ENCODE measurements at regions not wholly inside any gene's neighbourhood (a gene's known extent, or its start where the extent isn't known, plus 50 kb on each side); places are given as distances from the start of the nearest gene placed in this dataset.
"Not testable (repeated sequence)": the region's sequence is repeated elsewhere in the genome, so short reads cannot be mapped to it uniquely, and the experiment has no call there.

- ATAC-seq (no peak), DNase-seq (ENCODE audit: low spot score in 2 of 2) (no peak)
- Mint-ChIP-seq H3K4me3 (no peak overlapping the region), H3K36me3 (no peaks in the 10 kb centered on the region), H3K4me1 (no peaks in the 10 kb centered on the region), H3K9me3 (peaks cover 9% of the 10 kb centered on the region), H3K27ac (no peak overlapping the region)
Observed at GRCh38 chr7:124100190-124100589, 67.3 kb upstream of the TMEM229A start.

- H3K9me3 Mint-ChIP-seq; H3K36me3 Mint-ChIP-seq; ATAC-seq; H3K4me3 Mint-ChIP-seq; H3K4me1 Mint-ChIP-seq; DNase-seq (ENCODE audit: low spot score in 2 of 2); H3K27ac Mint-ChIP-seq: not testable (repeated sequence)
Observed at GRCh38 chr7:124099585-124099984, 66.7 kb upstream of the TMEM229A start.

DNA sequence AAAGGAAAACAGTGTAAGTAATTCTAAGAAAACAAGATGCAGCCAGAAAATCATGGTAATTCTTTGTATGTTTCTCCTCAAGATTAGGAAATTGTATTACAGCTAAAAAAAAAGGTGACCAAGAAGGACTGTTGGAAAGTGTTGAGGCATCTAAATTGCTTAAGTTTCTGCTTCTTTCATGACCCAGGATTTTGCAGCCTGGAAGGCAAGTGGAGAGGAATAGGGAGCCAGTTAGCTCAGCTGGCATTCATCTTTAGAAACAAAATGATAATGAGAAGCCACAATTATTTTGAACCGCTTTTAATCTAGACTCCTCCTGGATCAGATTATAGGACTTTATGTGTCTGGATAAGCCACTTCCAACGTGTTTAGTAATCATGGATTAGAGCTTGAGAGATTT lies 56.8 kb upstream of the TMEM229A start:
- H3K4me3 Mint-ChIP-seq: no peak overlapping the region
- H3K27ac Mint-ChIP-seq: no peak overlapping the region
- no peaks in the 10 kb centered on the region for H3K36me3 Mint-ChIP-seq
- DNase-seq (ENCODE audit: low spot score in 2 of 2) (no peak), ATAC-seq (no peak)
- H3K9me3 Mint-ChIP-seq: no peaks in the 10 kb centered on the region
- H3K4me1 Mint-ChIP-seq: no peaks in the 10 kb centered on the region

GRCh38 chr7:124088590-124088989 lies 55.7 kb upstream of the TMEM229A start:
- Mint-ChIP-seq H3K27ac (no peak overlapping the region), H3K4me1 (no peaks in the 10 kb centered on the region), H3K4me3 (no peak overlapping the region), H3K36me3 (no peaks in the 10 kb centered on the region), H3K9me3 (no peaks in the 10 kb centered on the region)
- ATAC-seq: no peak
- DNase-seq (ENCODE audit: low spot score in 2 of 2): no peak

GRCh38 chr7:124086843-124087242 lies 54.0 kb upstream of the TMEM229A start:
- Mint-ChIP-seq H3K4me1 (no peaks in the 10 kb centered on the region), H3K9me3 (peaks cover 3% of the 10 kb centered on the region), H3K4me3 (no peak overlapping the region), H3K36me3 (no peaks in the 10 kb centered on the region), H3K27ac (no peak overlapping the region)
- DNase-seq (ENCODE audit: low spot score in 2 of 2): no peak
- no peak for ATAC-seq

GRCh38 chr7:124085179-124085578 lies 52.3 kb upstream of the TMEM229A start:
- Mint-ChIP-seq H3K4me3 (no peak overlapping the region), H3K27ac (no peak overlapping the region), H3K4me1 (no peaks in the 10 kb centered on the region), H3K9me3 (peaks cover 3% of the 10 kb centered on the region), H3K36me3 (no peaks in the 10 kb centered on the region)
- DNase-seq (ENCODE audit: low spot score in 2 of 2) (no peak), ATAC-seq (no peak)

DNA sequence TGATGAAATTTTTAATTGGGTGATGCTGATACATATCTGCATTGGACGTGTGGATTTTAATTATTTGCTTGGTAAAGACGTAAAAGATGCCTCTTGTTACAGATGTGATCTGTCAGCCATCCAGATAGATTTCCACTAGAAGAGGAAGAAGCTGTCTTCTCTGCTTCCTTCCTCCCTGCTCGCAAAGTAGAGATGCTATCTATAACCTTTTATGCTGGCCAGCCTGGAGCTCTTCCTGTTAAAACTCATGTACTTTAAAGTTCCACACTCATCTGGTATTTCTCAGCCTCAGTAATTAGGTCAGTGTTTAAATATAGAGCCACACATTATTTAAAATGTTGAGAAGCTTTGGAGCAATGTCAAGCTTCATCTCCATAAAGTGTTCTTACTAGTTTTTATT lies 51.2 kb upstream of the TMEM229A start:
- H3K4me1 Mint-ChIP-seq: no peaks in the 10 kb centered on the region

More for the DNA sequence above, 51.2 kb upstream of the TMEM229A start:
- no peaks in the 10 kb centered on the region for H3K36me3 Mint-ChIP-seq
- H3K9me3 Mint-ChIP-seq: peaks cover 3% of the 10 kb centered on the region
- H3K27ac Mint-ChIP-seq: no peak overlapping the region
- H3K4me3 Mint-ChIP-seq: no peak overlapping the region
- DNase-seq (ENCODE audit: low spot score in 2 of 2): no peak
- ATAC-seq: no peak
